GM21360 (cell line): ENCODE measurements at regions not wholly inside any gene's neighbourhood (a gene's known extent, or its start where the extent isn't known, plus 50 kb on each side); places are given as distances from the start of the nearest gene placed in this dataset.
A peak's percentile ranks its signal among the peaks of the same experiment; 100 is the strongest.
"Not testable (repeated sequence)": the region's sequence is repeated elsewhere in the genome, so short reads cannot be mapped to it uniquely, and the experiment has no call there.

Experiments used
- ATAC-seq: cut with Tn5 transposase; IDR thresholded peaks from one replicate; pipeline ENCODE4 v1.9.1; 2021; ENCODE audit warnings: mild to moderate bottlenecking, moderate library complexity; ENCODE audit not compliant: unreplicated experiment

- ATAC-seq = not testable (repeated sequence)
Observed at GRCh38 chr9:22508354-22508753, 61.7 kb downstream of the DMRTA1 start.

- no peak for ATAC-seq
Observed at GRCh38 chr9:22508790-22509189, 62.2 kb downstream of the DMRTA1 start.

DNA sequence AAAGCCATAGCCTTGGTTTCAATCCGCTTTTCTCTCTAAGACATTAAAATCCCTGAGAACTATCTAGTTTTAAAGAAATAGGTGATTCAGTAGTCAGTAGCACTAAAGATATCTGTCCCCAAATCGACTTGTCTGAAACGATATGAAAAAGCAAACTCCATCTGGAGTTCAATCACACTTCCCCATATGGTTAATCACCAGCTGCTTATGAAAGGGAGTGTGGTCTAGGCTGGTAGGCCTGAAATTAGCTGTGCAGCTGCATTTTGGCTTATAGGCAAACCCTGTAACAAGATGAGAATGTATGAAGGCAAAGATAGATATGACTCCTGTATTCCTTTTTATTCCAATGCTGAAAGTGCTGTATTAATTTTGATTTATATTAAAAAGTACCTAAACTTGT, 65.9 kb downstream of the DMRTA1 start:
- peak; percentile 92 for ATAC-seq

DNA sequence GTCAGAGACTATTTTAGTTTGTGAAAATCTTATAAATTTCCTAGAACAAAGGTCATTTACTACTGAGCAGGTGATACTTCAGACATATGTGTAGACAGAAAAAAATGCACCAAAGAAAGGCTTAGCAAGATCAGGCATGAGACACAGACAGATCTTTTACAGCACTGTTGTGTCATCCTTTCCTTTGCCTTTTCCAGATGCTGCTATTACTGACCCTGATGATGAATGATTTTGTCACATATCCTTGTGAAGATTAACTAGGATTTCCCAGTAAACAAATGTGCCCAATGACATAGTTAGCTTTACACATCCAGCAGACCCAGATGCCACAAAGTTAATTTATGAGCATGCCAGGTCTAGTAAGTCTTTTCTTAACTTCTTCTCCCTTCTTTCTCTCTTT, 68.2 kb downstream of the DMRTA1 start:
- ATAC-seq = no peak

- ATAC-seq = no peak
Observed at GRCh38 chr9:22522206-22522740, 75.6 kb downstream of the DMRTA1 start.

- no peak for ATAC-seq
Observed at GRCh38 chr9:22528485-22528884, 81.9 kb downstream of the DMRTA1 start.

DNA sequence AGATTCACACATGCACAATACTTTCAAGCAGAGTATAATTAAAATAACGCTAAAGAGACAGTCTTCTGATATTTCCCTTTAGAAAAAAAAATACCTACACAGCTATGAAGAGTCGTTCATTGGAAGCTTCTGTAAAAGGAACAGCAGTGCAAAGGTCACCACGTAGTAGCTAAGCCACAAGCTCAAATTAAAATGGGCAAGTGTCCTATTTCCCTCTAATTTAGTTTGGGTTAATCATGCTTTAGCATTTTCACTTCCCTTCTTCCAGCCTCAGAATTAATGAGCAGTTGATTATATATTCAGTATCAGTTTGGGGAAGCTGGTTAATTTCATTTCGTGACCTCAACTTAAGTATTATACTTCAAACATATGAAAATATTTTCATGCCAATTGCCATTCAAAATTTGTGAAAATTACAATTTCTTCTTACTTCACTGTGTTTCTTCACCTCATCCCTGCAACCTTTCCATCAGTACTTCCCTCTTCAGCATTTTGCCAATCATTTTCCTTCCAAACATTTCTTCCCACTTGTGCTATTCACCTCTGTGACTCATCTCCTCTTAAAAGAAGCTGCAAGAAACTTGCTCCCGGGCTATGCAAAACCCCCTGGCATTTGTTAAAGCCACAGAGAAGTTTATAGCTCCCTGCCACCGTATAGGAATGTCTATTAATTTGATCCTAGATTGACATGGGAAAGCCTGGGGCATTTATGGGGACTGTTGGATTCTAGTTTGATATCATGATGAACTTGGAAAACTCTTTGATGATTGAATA, 83.0 kb downstream of the DMRTA1 start:
- no peak for ATAC-seq

DNA sequence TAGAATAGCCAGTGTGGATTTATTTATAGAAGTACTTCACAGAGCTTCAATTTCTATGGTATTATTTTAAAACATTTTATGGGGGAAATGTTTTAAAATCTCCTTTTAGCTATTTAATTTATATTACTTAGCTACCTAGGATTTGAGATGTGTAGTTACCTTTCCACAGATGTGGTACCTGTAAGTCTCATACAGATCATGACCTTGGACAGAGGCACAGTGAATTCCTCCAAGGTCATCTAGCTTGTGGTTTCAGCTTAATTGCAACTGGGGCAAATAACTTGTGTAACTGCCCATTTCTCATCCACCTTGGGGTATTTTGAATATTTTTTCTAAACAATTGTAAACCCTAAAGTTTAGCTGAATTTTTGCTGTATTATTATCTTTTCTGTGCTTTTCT, 89.2 kb downstream of the DMRTA1 start:
- no peak for ATAC-seq

DNA sequence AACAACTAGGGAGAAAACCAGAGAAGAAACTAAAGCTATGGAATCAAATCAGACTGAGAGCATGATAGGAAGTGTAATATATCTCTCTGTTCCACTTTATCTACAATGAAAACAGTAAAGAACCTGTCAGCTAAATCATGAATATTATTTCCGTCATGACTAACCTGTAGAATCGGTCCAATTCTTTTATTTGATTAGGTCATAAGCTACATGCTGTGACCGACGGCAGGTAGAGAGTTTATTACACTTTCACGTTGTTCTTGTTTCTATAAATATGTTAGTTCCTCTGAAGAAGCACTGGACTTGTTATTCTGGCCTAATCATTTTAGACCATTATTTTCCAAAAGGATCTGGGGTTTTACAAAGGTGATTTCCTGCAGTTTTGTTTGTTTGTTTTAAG, 91.1 kb downstream of the DMRTA1 start:
- no peak for ATAC-seq

DNA sequence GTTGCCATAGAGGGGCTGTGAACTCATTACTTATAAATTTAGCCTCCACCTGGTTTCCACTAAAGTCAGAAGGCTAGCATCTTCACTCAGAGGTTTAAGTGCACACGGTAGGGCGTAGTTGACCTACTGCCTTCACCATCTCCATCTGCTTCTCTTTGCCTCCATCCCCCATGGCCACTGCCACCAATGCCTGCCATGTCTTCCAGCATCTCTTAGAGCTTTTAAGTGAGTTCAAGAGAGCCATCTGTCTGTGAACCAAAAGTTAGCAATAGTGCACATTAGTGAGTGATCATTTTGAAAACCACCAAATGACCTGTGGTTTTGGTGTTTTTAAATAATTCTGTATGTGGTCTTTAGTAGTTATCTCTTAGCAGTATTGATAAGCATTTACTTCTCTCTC, 102.0 kb downstream of the DMRTA1 start:
- no peak for ATAC-seq

GRCh38 chr9:22574740-22575139, 128.1 kb downstream of the DMRTA1 start:
- ATAC-seq = no peak

GRCh38 chr9:22580788-22581187, 134.2 kb downstream of the DMRTA1 start:
- ATAC-seq = no peak

GRCh38 chr9:22582221-22582620, 135.6 kb downstream of the DMRTA1 start:
- no peak for ATAC-seq

DNA sequence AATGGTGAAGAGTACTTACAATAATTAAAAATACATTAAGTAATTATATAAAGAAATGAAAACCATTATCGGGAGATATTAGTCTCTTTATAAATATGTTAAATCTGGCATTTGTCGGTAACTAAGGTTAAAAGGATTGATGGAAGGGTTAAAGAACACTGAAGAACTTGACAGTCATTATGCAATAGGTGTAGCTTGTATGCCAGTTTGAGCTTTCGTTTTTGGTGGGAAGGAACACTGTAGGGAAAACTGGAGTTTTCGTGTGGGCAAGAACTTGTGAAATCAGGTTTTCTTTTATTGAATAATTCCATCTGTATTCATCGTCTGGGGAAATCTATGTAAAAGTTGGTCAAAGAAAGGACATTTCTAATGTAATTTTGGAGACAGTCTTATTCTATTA, 142.3 kb downstream of the DMRTA1 start:
- ATAC-seq = no peak

GRCh38 chr9:22590336-22591033, 143.9 kb downstream of the DMRTA1 start:
- no peak for ATAC-seq

GRCh38 chr9:22595805-22596204, 149.2 kb downstream of the DMRTA1 start:
- no peak for ATAC-seq

GRCh38 chr9:22617156-22617555, 170.5 kb downstream of the DMRTA1 start:
- no peak for ATAC-seq

GRCh38 chr9:22622815-22623214, 176.2 kb downstream of the DMRTA1 start:
- ATAC-seq = no peak

DNA sequence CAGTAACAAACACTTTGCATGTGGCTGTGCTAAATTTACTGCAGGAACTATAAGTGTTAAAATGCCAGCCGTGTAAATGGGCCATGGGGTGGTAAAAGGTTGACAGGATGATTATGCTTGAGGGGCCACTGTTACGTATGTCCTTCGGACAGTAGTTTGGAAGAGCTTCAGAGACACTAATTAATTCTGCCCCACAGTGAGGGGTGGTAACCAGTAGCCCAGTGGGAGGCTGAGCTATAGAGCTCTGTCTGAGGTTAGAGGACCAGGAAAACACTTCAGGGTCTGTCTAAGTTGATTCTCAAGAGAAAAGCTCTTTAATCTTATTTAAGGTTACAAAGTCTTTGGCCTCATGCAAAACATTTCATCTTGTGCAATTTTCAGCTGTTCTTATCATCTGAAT, 176.6 kb downstream of the DMRTA1 start:
- ATAC-seq = no peak

- no peak for ATAC-seq
Observed at GRCh38 chr9:22625540-22625939, 178.9 kb downstream of the DMRTA1 start.

DNA sequence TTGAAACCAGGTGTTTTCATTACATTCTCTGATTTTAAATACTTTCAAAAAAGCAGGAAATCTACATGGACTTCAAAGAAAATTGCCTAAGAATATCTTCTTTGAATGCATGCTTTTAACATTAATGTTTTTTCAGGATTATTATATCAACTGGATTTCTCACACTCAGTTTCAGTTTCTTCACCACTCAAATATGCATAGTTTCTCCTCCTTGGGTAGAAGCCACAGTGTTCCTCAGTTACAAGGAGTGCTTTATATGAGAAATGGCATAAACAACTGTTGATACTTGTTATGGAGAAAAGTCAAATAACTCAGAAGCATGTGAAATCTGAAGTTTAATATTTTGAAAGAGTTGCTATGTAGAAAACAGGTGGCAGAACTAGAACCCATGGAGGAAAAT, 196.9 kb downstream of the DMRTA1 start:
- ATAC-seq = no peak

DNA sequence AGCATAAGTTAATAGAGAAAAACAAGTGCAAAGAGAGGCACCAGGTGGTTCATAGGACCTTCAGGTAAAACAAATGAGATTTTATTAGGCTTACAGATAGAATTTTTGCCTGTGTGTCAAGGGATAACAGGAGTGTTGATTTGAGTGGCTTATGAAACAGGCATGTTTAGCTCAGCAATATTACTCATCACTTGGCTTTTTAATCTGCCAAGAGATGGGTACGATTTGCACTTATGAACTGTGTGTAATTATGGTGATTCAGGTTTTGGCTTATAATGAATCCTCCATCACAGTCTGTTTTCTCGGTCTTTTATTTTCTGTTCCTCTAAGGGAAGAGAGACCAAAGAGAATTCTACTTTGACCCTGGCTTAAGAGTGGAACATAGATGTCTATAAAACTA, 199.3 kb downstream of the DMRTA1 start:
- ATAC-seq = no peak
